ENCODE measurements at regions not wholly inside any gene's neighbourhood (a gene's known extent, or its start where the extent isn't known, plus 50 kb on each side); places are given as distances from the start of the nearest gene placed in this dataset.

- no peak for TF ChIP-seq BCL6B (tag by site-specific recombination; IDR thresholded peaks at IDR 0.05)
Measured at GRCh38 chr2:116162395-116162794, 1652.1 kb upstream of the DDX18 start (continued).

GRCh38 chr2:116167107-116167506 is 1647.4 kb upstream of the DDX18 start:
- Histone ChIP-seq H3K4me1 (ENCODE audit: control insufficient read depth, insufficient read depth, low read length) (no peaks in the 10 kb centered on the region), H3K9me3 (ENCODE audit: control insufficient read depth, insufficient read depth, low read depth, low read length) (no peaks in the 10 kb centered on the region), H3K27ac (ENCODE audit: extremely low read depth, low read depth, low read length) (no peak overlapping the region), H3K36me3 (ENCODE audit: control insufficient read depth in 2 of 2, insufficient read depth in 1 of 2, low read length in 2 of 2) (no peaks in the 10 kb centered on the region), H3K4me3 (ENCODE audit: low read depth, low read length) (no peak overlapping the region)
- ChIA-PET POLR2A (no interaction called here), CTCF (no interaction called here)
- no peak for TF ChIP-seq ZNF785 (tag by site-specific recombination; IDR thresholded peaks at IDR 0.05)
- no peak for TF ChIP-seq ZNF561 (tag by site-specific recombination; IDR thresholded peaks at IDR 0.05; ENCODE audit: borderline replicate concordance)
- TF ChIP-seq BCL11B (tag by site-specific recombination; IDR thresholded peaks at IDR 0.05; ENCODE audit: low read depth) = no peak
- no peak for TF ChIP-seq SP3 (tag by site-specific recombination; IDR thresholded peaks at IDR 0.05)
- no peak for TF ChIP-seq ZNF223 (tag by site-specific recombination; IDR thresholded peaks at IDR 0.05)
- no peak for TF ChIP-seq ZNF398 (tag by site-specific recombination; IDR thresholded peaks at IDR 0.05)
- TF ChIP-seq, protein P1, sequence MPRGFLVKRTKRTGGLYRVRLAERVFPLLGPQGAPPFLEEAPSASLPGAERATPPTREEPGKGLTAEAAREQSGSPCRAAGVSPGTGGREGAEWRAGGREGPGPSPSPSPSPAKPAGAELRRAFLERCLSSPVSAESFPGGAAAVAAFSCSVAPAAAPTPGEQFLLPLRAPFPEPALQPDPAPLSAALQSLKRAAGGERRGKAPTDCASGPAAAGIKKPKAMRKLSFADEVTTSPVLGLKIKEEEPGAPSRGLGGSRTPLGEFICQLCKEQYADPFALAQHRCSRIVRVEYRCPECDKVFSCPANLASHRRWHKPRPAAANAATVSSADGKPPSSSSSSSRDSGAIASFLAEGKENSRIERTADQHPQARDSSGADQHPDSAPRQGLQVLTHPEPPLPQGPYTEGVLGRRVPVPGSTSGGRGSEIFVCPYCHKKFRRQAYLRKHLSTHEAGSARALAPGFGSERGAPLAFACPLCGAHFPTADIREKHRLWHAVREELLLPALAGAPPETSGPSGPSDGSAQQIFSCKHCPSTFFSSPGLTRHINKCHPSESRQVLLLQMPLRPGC (tag by site-specific recombination; IDR thresholded peaks at IDR 0.05) = no peak
- TF ChIP-seq KLF7 (tag by site-specific recombination; IDR thresholded peaks at IDR 0.05; ENCODE audit: borderline replicate concordance) = no peak
- no peak for TF ChIP-seq ZNF585B (tag by site-specific recombination; IDR thresholded peaks at IDR 0.05)
- no peak for TF ChIP-seq ZNF426 (tag by site-specific recombination; IDR thresholded peaks at IDR 0.05)
- TF ChIP-seq ZNF121 (tag by site-specific recombination; IDR thresholded peaks at IDR 0.05) = no peak

DNA sequence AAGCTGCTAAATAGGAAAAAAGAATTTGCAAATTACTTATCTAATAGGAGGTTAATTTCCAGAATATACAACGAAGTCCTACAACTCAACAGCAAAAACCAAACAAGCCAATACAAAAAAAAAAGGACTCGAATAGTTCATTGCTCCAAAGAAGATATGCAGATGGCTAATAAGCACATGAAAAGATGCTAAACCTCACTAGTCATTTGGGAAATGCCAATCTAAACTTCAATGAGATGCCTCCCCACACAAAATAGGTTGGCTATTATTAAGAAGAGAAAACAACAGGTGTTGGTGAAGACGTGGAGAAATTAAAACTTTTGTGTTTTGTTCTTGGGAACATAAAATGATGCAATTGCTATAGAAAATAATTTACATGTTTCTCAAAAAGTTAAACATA is 1634.4 kb upstream of the DDX18 start:
- POLR2A ChIA-PET = no interaction called here
- CTCF ChIA-PET = no interaction called here

More for the DNA sequence above, 1634.4 kb upstream of the DDX18 start:
- H3K36me3 ChIP-seq (ENCODE audit: control insufficient read depth in 2 of 2, insufficient read depth in 1 of 2, low read length in 2 of 2) = no peaks in the 10 kb centered on the region
- H3K27ac ChIP-seq (ENCODE audit: extremely low read depth, low read depth, low read length) = no peak overlapping the region
- H3K4me1 ChIP-seq (ENCODE audit: control insufficient read depth, insufficient read depth, low read length) = no peaks in the 10 kb centered on the region
- TF ChIP-seq ZNF621 (tag by site-specific recombination; IDR thresholded peaks at IDR 0.05) (no peak), EGR2 (tag by site-specific recombination; IDR thresholded peaks at IDR 0.05; ENCODE audit: low read depth) (no peak), ZNF138 (tag by site-specific recombination; IDR thresholded peaks at IDR 0.05; ENCODE audit: borderline replicate concordance) (no peak), ZNF843 (tag by site-specific recombination; IDR thresholded peaks at IDR 0.05) (no peak), ZNF184 (tag by site-specific recombination; IDR thresholded peaks at IDR 0.05) (no peak), SCRT2 (tag by site-specific recombination; IDR thresholded peaks at IDR 0.05) (no peak), ZNF24 (tag by site-specific recombination; IDR thresholded peaks at IDR 0.05) (no peak), ZNF701 (tag by site-specific recombination; IDR thresholded peaks at IDR 0.05) (no peak), ATF2 (tag by site-specific recombination; IDR thresholded peaks at IDR 0.05; ENCODE audit: low read depth) (no peak), KLF8 (tag by site-specific recombination; IDR thresholded peaks at IDR 0.05) (no peak), ZNF221 (tag by site-specific recombination; IDR thresholded peaks at IDR 0.05; ENCODE audit: borderline replicate concordance) (no peak), ZNF776 (tag by site-specific recombination; IDR thresholded peaks at IDR 0.05; ENCODE audit: borderline replicate concordance) (no peak), KLF10 (tag by site-specific recombination; IDR thresholded peaks at IDR 0.05) (no peak), ZBTB10 (tag by site-specific recombination; IDR thresholded peaks at IDR 0.05) (no peak), RBAK (tag by site-specific recombination; IDR thresholded peaks at IDR 0.05) (no peak), BCL11B (tag by site-specific recombination; IDR thresholded peaks at IDR 0.05; ENCODE audit: low read depth) (no peak)
- H3K4me3 ChIP-seq (ENCODE audit: low read depth, low read length) = no peak overlapping the region
- no peaks in the 10 kb centered on the region for H3K9me3 ChIP-seq (ENCODE audit: control insufficient read depth, insufficient read depth, low read depth, low read length)

All from HEK293 (cell line).